Fibroblast of pulmonary artery (primary cell): ENCODE measurements at regions not wholly inside any gene's neighbourhood (a gene's known extent, or its start where the extent isn't known, plus 50 kb on each side); places are given as distances from the start of the nearest gene placed in this dataset.

ENCODE experiments used
- DNase-seq: peaks from one replicate; pipeline ENCODE4 v3.0.0-alpha.2; 2010; ENCODE audit warnings: low read depth
- H3K4me3 ChIP-seq: replicated peaks from 2 replicates; pipeline ENCODE4 v1.5.1; 2011; ENCODE audit warnings: low read depth, mild to moderate bottlenecking, control low read depth, low read length, moderate library complexity
- CTCF ChIP-seq: IDR thresholded peaks from 2 replicates; pipeline ENCODE4 v1.5.1; 2011; ENCODE audit warnings: mild to moderate bottlenecking, control low read depth, low read length, inconsistent platforms; ENCODE audit errors: missing control alignments

- TF ChIP-seq CTCF: no peak
- DNase-seq: no peak
- no peak overlapping the region for H3K4me3 ChIP-seq
Measured at GRCh38 chr4:114265342-114265741, 285.9 kb upstream of the ARSJ start.

GRCh38 chr4:114267976-114268375, 288.5 kb upstream of the ARSJ start:
- no peak for DNase-seq
- no peak for TF ChIP-seq CTCF
- no peak overlapping the region for H3K4me3 ChIP-seq

DNA sequence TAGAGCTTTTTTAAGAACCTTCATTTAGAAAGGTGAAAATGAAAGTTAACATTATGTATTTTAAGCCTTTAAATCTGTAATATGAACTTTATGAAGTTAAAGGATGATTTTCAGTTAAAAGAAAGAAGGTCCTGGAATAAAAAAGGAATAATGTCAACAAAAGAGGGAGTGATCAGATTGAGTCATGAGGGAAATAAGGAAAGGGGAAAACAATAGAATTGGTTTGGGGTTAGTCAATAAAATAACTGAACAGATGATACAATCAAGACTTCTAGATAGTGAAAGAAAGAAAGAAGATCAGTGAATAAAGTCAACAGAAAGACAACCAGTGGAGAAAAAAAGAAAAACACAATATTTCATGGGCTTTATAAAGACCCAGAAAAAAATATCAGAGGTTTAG, 291.6 kb upstream of the ARSJ start:
- H3K4me3 ChIP-seq: no peak overlapping the region

GRCh38 chr4:114272226-114272625, 292.8 kb upstream of the ARSJ start:
- H3K4me3 ChIP-seq: no peak overlapping the region
- DNase-seq: peak; percentile 92
- no peak for TF ChIP-seq CTCF

More for the DNA sequence above, 291.6 kb upstream of the ARSJ start:
- no peak for TF ChIP-seq CTCF
- DNase-seq: no peak

DNA sequence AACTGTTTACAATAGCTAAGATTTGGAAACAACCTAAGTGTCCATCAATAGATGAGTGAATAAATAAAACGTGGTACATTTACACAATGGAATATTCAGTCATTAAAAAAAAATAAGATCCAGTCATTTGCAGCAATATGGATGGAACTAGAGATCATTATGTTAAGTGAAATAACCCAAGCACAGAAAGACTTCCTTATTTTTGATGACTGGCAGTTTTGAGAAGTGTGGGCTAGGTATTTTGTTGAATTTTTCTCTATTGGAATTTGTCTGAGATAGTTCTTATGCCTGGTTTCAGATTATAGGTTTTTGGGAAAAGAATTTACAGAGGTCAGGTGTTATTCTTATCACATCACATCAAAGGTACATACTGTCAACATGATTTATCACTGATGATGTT, 293.8 kb upstream of the ARSJ start:
- H3K4me3 ChIP-seq: no peak overlapping the region
- no peak for TF ChIP-seq CTCF
- no peak for DNase-seq

DNA sequence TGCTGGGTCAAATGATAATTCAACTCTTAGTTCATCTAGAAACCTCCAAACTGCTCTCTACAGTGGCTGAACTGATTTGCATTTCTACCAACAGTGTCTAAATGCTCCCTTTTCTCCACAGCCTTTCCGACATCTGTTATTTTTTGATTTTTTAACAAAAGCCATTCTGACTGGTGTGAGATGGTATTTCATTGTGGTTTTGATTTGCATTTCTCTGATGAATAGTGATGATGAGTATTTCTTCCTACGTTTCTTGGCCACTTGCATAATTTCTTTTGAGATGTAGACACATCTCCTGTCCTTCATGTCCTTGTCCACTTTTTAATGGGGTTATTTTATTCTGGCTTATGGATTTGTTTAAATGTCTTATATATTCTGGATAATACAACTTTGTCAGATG, 298.2 kb upstream of the ARSJ start:
- no peak overlapping the region for H3K4me3 ChIP-seq
- peak; percentile 38 for DNase-seq
- no peak for TF ChIP-seq CTCF

GRCh38 chr4:114279066-114279465, 299.6 kb upstream of the ARSJ start:
- DNase-seq: no peak
- TF ChIP-seq CTCF: no peak
- H3K4me3 ChIP-seq: no peak overlapping the region
